OCI-LY7 (cell line): ENCODE measurements at regions not wholly inside any gene's neighbourhood (a gene's known extent, or its start where the extent isn't known, plus 50 kb on each side); places are given as distances from the start of the nearest gene placed in this dataset.

Source experiments
- BruUV-seq: library from RNA; stranded (reverse); fragments of 400-500 nt; replicated peaks from 2 replicates; lab custom pipeline; 2021; lab: Mats Ljungman, UMichigan
- CTCF ChIA-PET: fragments of 300-600 bp; sonication (Branson Sonifier 250); formaldehyde crosslinking; loops from one replicate; lab custom pipeline; 2022; ENCODE audit warnings: antibody characterized with exemption; ENCODE audit not compliant: unreplicated experiment; lab: Charles Lee
- POLR2A ChIA-PET: fragments of 300-600 bp; sonication (Branson Sonifier 250); formaldehyde crosslinking; loops from one replicate; lab custom pipeline; 2022; ENCODE audit warnings: antibody characterized with exemption; lab: Charles Lee
- DNase-seq: peaks from one replicate; pipeline ENCODE4 v3.0.0-alpha.2; 2015; ENCODE audit warnings: low spot score
- H2AFZ ChIP-seq: fragments of 200-600 bp; sonication (generic), shearing (Covaris generic); 2 replicates; pipeline ENCODE4 v1.6.1; 2014; ENCODE audit warnings: mild to moderate bottlenecking, antibody characterized with exemption, low read length, moderate library complexity
- H3K27ac ChIP-seq: fragments of 200-600 bp; sonication (generic); 2 replicates; pipeline ENCODE4 v1.5.1; 2014; ENCODE audit warnings: mixed run types, low read depth, mild to moderate bottlenecking, moderate library complexity, low read length, inconsistent platforms; ENCODE audit not compliant: poor library complexity, severe bottlenecking
- H3K36me3 ChIP-seq: fragments of 200-600 bp; sonication (generic); 2 replicates; pipeline ENCODE4 v1.6.1; 2014; ENCODE audit warnings: mild to moderate bottlenecking, antibody characterized with exemption, low read length, moderate library complexity, mixed read lengths; ENCODE audit not compliant: insufficient read depth
- H3K4me1 ChIP-seq: fragments of 200-600 bp; sonication (generic); 2 replicates; pipeline ENCODE4 v1.5.1; 2014; ENCODE audit warnings: mild to moderate bottlenecking, low read length; ENCODE audit not compliant: insufficient read depth, poor library complexity, severe bottlenecking
- H3K4me2 ChIP-seq: fragments of 200-600 bp; sonication (generic); 2 replicates; pipeline ENCODE4 v1.6.1; 2014; ENCODE audit warnings: mild to moderate bottlenecking, low read length
- H3K4me3 ChIP-seq: fragments of 200-600 bp; sonication (generic); 2 replicates; pipeline ENCODE4 v1.5.1; 2014; ENCODE audit warnings: mild to moderate bottlenecking, low read depth, low read length; ENCODE audit not compliant: poor library complexity, severe bottlenecking
- H3K79me2 ChIP-seq: fragments of 200-600 bp; sonication (generic); 2 replicates; pipeline ENCODE4 v1.6.1; 2016; ENCODE audit warnings: low read depth, mild to moderate bottlenecking, low read length, moderate library complexity, mixed read lengths; ENCODE audit not compliant: insufficient read depth
- H3K9me2 ChIP-seq: fragments of 200-600 bp; sonication (generic); 2 replicates; pipeline ENCODE4 v1.6.1; 2016; ENCODE audit warnings: mild to moderate bottlenecking, low read length, mixed read lengths; ENCODE audit not compliant: insufficient read depth
- H3K9me3 ChIP-seq: fragments of 200-600 bp; sonication (generic); 2 replicates; pipeline ENCODE4 v1.6.1; 2014; ENCODE audit warnings: mild to moderate bottlenecking, mixed run types, low read length, mixed read lengths
- H4K20me1 ChIP-seq: fragments of 200-600 bp; sonication (generic); 2 replicates; pipeline ENCODE4 v1.6.1; 2014; ENCODE audit warnings: mild to moderate bottlenecking, antibody characterized with exemption, low read length, moderate library complexity, mixed read lengths; ENCODE audit not compliant: insufficient read depth
- CTCF ChIP-seq: fragments of 200-600 bp; sonication (generic); conservative IDR thresholded peaks from 2 replicates; pipeline ENCODE4 v1.5.1; 2014; ENCODE audit warnings: mild to moderate bottlenecking, antibody characterized with exemption, low read length, moderate library complexity, mixed read lengths
- EZH2phosphoT487 ChIP-seq: fragments of 200-600 bp; sonication (generic); IDR thresholded peaks from 2 replicates; pipeline ENCODE4 v1.6.1; 2018; ENCODE audit warnings: low read depth, borderline replicate concordance, mild to moderate bottlenecking, mixed run types, antibody characterized with exemption, low read length, moderate library complexity, mixed read lengths
- intact Hi-C: fragments of 100-400 bp; cut with micrococcal nuclease; formaldehyde crosslinking; loops from one replicate; pipeline ENCODE4 v1.10.0; 2022; ENCODE audit not compliant: unreplicated experiment

GRCh38 chr12:113548467-113548866 is 76.8 kb upstream of the LHX5 start:
- no peaks in the 10 kb centered on the region for H3K36me3 ChIP-seq
- H3K27ac ChIP-seq = no peak overlapping the region
- intact Hi-C loops = no loop called here
- H3K4me3 ChIP-seq = no peak overlapping the region
- TF ChIP-seq EZH2phosphoT487 (no peak), CTCF (no peak)
- no peaks in the 10 kb centered on the region for H3K79me2 ChIP-seq
- BruUV-seq = no TSS peak
- no peak overlapping the region for H2AFZ ChIP-seq
- ChIA-PET CTCF (no interaction called here), POLR2A (no interaction called here)
- H3K4me2 ChIP-seq = no peak overlapping the region
- no peaks in the 10 kb centered on the region for H3K9me2 ChIP-seq
- H3K4me1 ChIP-seq = no peaks in the 10 kb centered on the region
- H3K9me3 ChIP-seq = no peaks in the 10 kb centered on the region
- no peaks in the 10 kb centered on the region for H4K20me1 ChIP-seq
- no peak for DNase-seq

GRCh38 chr12:113546916-113547863 is 75.5 kb upstream of the LHX5 start:
- intact Hi-C loops = no loop called here
- BruUV-seq = no TSS peak
- H3K36me3 ChIP-seq = no peaks in the 10 kb centered on the region
- no peaks in the 10 kb centered on the region for H4K20me1 ChIP-seq
- no peak overlapping the region for H3K27ac ChIP-seq
- no peak for DNase-seq
- no peak overlapping the region for H3K4me2 ChIP-seq
- ChIA-PET POLR2A (no interaction called here), CTCF (no interaction called here)
- no peak overlapping the region for H2AFZ ChIP-seq
- no peaks in the 10 kb centered on the region for H3K79me2 ChIP-seq
- TF ChIP-seq EZH2phosphoT487 (no peak), CTCF (no peak)
- no peaks in the 10 kb centered on the region for H3K9me2 ChIP-seq
- no peaks in the 10 kb centered on the region for H3K4me1 ChIP-seq
- no peak overlapping the region for H3K4me3 ChIP-seq
- no peaks in the 10 kb centered on the region for H3K9me3 ChIP-seq

DNA sequence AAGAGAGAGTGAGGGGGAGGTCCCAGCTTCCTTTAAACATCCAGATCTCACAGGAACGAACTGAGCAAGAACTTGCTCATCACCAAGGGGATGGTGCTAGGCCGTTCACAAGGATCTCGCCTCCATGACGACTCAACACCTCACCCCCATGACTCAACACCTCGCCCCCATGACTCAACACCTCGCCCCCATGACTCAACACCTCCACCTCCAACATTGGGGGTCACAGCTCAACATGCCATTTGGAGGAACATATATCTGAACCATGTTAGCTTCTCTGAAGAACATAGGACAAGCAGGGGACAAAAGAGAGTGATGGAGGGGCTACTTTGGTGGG is 66.0 kb upstream of the LHX5 start:
- no peak overlapping the region for H2AFZ ChIP-seq
- no peaks in the 10 kb centered on the region for H3K79me2 ChIP-seq
- H3K27ac ChIP-seq = no peak overlapping the region
- no peaks in the 10 kb centered on the region for H3K9me2 ChIP-seq
- H3K36me3 ChIP-seq = no peaks in the 10 kb centered on the region
- ChIA-PET CTCF (no interaction called here), POLR2A (interaction anchor here (0.6 kb wide), 1 partner anchor 49 kb away, joined by 4 read pairs; no protein-coding TSS in a partner anchor)
- no peak for TF ChIP-seq CTCF
- TF ChIP-seq EZH2phosphoT487 = no peak
- no peaks in the 10 kb centered on the region for H4K20me1 ChIP-seq
- no peak overlapping the region for H3K4me3 ChIP-seq
- no peaks in the 10 kb centered on the region for H3K9me3 ChIP-seq
- no TSS peak for BruUV-seq
- intact Hi-C loops = no loop called here
- no peaks in the 10 kb centered on the region for H3K4me1 ChIP-seq
- DNase-seq = no peak
- H3K4me2 ChIP-seq = no peak overlapping the region
